Ectodermal cell (in vitro differentiated cells): ENCODE measurements at regions not wholly inside any gene's neighbourhood (a gene's known extent, or its start where the extent isn't known, plus 50 kb on each side); places are given as distances from the start of the nearest gene placed in this dataset.
"Not testable (repeated sequence)": the region's sequence is repeated elsewhere in the genome, so short reads cannot be mapped to it uniquely, and the experiment has no call there.

ENCODE experiments used
- H3K27ac ChIP-seq: 2 replicates; pipeline ENCODE4 v1.7.0; 2013; ENCODE audit warnings: mild to moderate bottlenecking, low read depth, low read length; ENCODE audit not compliant: insufficient read depth, poor library complexity, severe bottlenecking
- H3K27me3 ChIP-seq: 2 replicates; pipeline ENCODE4 v1.7.0; 2013; ENCODE audit warnings: mild to moderate bottlenecking, low read length; ENCODE audit not compliant: insufficient read depth, control insufficient read depth, poor library complexity, severe bottlenecking
- H3K36me3 ChIP-seq: one replicate; pipeline ENCODE4 v1.7.0; 2013; ENCODE audit warnings: low read length; ENCODE audit not compliant: control insufficient read depth, insufficient read depth
- H3K4me1 ChIP-seq: one replicate; pipeline ENCODE4 v1.7.0; 2013; ENCODE audit warnings: low read length; ENCODE audit not compliant: control insufficient read depth, insufficient read depth
- H3K4me3 ChIP-seq: 2 replicates; pipeline ENCODE4 v1.7.0; 2013; ENCODE audit warnings: low read depth, low read length, control low read depth; ENCODE audit not compliant: insufficient read depth
- H3K9me3 ChIP-seq: 2 replicates; pipeline ENCODE4 v1.7.0; 2013; ENCODE audit warnings: mild to moderate bottlenecking, low read length, moderate library complexity; ENCODE audit not compliant: control insufficient read depth
- WGBS, 2 experiments: methylation state at CpG; one replicate each; pipeline ENCODE4 v1.1.7; 2013; ENCODE audit warnings: missing lambda C conversion rate in 2 of 2; 5-methylcytosine and 5-hydroxymethylcytosine counted together

- Histone ChIP-seq H3K27me3 (no peaks in the 10 kb centered on the region), H3K36me3 (no peaks in the 10 kb centered on the region), H3K9me3 (no peaks in the 10 kb centered on the region), H3K4me3 (no peak overlapping the region), H3K4me1 (no peaks in the 10 kb centered on the region), H3K27ac (no peak overlapping the region)
- 95% methylated on average over 7 of the region's 7 CpGs for WGBS, 2 experiments
Measured at GRCh38 chr10:21134645-21135022, 237.5 kb upstream of the NEBL start.

GRCh38 chr10:21130683-21131442, 233.8 kb upstream of the NEBL start:
- no peak overlapping the region for H3K4me3 ChIP-seq
- H3K27me3 ChIP-seq = no peaks in the 10 kb centered on the region
- WGBS, 2 experiments = 88 to 100% methylated on average over 2 of the region's 3 CpGs
- no peak overlapping the region for H3K27ac ChIP-seq
- no peaks in the 10 kb centered on the region for H3K4me1 ChIP-seq
- no peaks in the 10 kb centered on the region for H3K36me3 ChIP-seq
- no peaks in the 10 kb centered on the region for H3K9me3 ChIP-seq

GRCh38 chr10:21130108-21130507, 233.0 kb upstream of the NEBL start:
- Histone ChIP-seq H3K4me3 (no peak overlapping the region), H3K27ac (no peak overlapping the region), H3K27me3 (no peaks in the 10 kb centered on the region), H3K36me3 (no peaks in the 10 kb centered on the region), H3K9me3 (no peaks in the 10 kb centered on the region), H3K4me1 (no peaks in the 10 kb centered on the region)

- Histone ChIP-seq H3K9me3 (no peaks in the 10 kb centered on the region), H3K4me3 (no peak overlapping the region), H3K27ac (no peak overlapping the region), H3K4me1 (no peaks in the 10 kb centered on the region), H3K27me3 (no peaks in the 10 kb centered on the region), H3K36me3 (no peaks in the 10 kb centered on the region)
- 92 to 93% methylated on average over 9 of the region's 10 CpGs for WGBS, 2 experiments
Measured at GRCh38 chr10:21125471-21126228, 228.5 kb upstream of the NEBL start.

GRCh38 chr10:21122907-21123306, 225.8 kb upstream of the NEBL start:
- Histone ChIP-seq H3K27me3 (no peaks in the 10 kb centered on the region), H3K9me3 (no peaks in the 10 kb centered on the region), H3K27ac (no peak overlapping the region), H3K4me3 (no peak overlapping the region), H3K4me1 (no peaks in the 10 kb centered on the region), H3K36me3 (no peaks in the 10 kb centered on the region)

- WGBS, 2 experiments = 85 to 96% methylated on average over 2 of the region's 3 CpGs
- H3K9me3 ChIP-seq, H3K4me1 ChIP-seq, H3K27me3 ChIP-seq, H3K36me3 ChIP-seq, H3K4me3 ChIP-seq, H3K27ac ChIP-seq: not testable (repeated sequence)
Measured at GRCh38 chr10:21121822-21122221, 224.7 kb upstream of the NEBL start.

- WGBS, 2 experiments = 90 to 92% methylated on average over 3 of the region's 4 CpGs
Measured at GRCh38 chr10:21114683-21115082, 217.6 kb upstream of the NEBL start.

GRCh38 chr10:21110358-21110757, 213.2 kb upstream of the NEBL start:
- H3K4me1 ChIP-seq = no peaks in the 10 kb centered on the region
- H3K27ac ChIP-seq = no peak overlapping the region
- no peak overlapping the region for H3K4me3 ChIP-seq
- no peaks in the 10 kb centered on the region for H3K9me3 ChIP-seq
- H3K27me3 ChIP-seq = no peaks in the 10 kb centered on the region
- H3K36me3 ChIP-seq = no peaks in the 10 kb centered on the region
- WGBS, 2 experiments = 91 to 96% methylated on average over 2 of the region's 2 CpGs

More at GRCh38 chr10:21114683-21115082, 217.6 kb upstream of the NEBL start:
- H3K9me3 ChIP-seq = no peaks in the 10 kb centered on the region
- no peak overlapping the region for H3K4me3 ChIP-seq
- no peaks in the 10 kb centered on the region for H3K36me3 ChIP-seq
- H3K4me1 ChIP-seq = no peaks in the 10 kb centered on the region
- H3K27ac ChIP-seq = no peak overlapping the region
- H3K27me3 ChIP-seq = no peaks in the 10 kb centered on the region

- H3K4me3 ChIP-seq, H3K36me3 ChIP-seq, H3K27me3 ChIP-seq, H3K27ac ChIP-seq, H3K9me3 ChIP-seq, H3K4me1 ChIP-seq: not testable (repeated sequence)
- WGBS, 2 experiments = 91 to 92% methylated on average over 4 of the region's 4 CpGs
Measured at GRCh38 chr10:21106931-21107330, 209.8 kb upstream of the NEBL start.

- not testable (repeated sequence) for H3K9me3 ChIP-seq, H3K27me3 ChIP-seq, H3K4me3 ChIP-seq, H3K36me3 ChIP-seq, H3K27ac ChIP-seq
- peaks cover 12% of the 10 kb centered on the region for H3K4me1 ChIP-seq
- WGBS, 2 experiments = 94 to 95% methylated on average over 3 of the region's 3 CpGs
Measured at GRCh38 chr10:21105331-21105730, 208.2 kb upstream of the NEBL start.
